GM10248 (cell line): ENCODE measurements at regions not wholly inside any gene's neighbourhood (a gene's known extent, or its start where the extent isn't known, plus 50 kb on each side); places are given as distances from the start of the nearest gene placed in this dataset.

Source experiments
- CTCF ChIA-PET: fragments of 300-600 bp; sonication (Branson Sonifier 250); formaldehyde crosslinking; extraction: SDS; loops from one replicate; lab custom pipeline; 2021; ENCODE audit warnings: antibody characterized with exemption; lab: Yijun Ruan, JAX
- POLR2A ChIA-PET: fragments of 350-650 bp; sonication (Branson Sonifier 250); formaldehyde crosslinking; extraction: SDS; loops from one replicate; lab custom pipeline; 2020; ENCODE audit warnings: antibody characterized with exemption; lab: Yijun Ruan, JAX
- DNase-seq: peaks from one replicate; pipeline ENCODE4 v3.0.0; 2012; ENCODE audit errors: extremely low spot score
- CTCF ChIP-seq: IDR thresholded peaks from 2 replicates; pipeline ENCODE4 v1.5.1; 2012; ENCODE audit warnings: mild to moderate bottlenecking, low read depth; ENCODE audit errors: extremely low read depth, missing control alignments, control extremely low read depth

- POLR2A ChIA-PET, result no interaction called here
- CTCF ChIA-PET, result no interaction called here
- no peak for DNase-seq
- TF ChIP-seq CTCF, result no peak
These were observed 175.4 kb downstream of the CTTN start for GRCh38 chr11:70573701-70574151.

GRCh38 chr11:70574725-70575347, 176.5 kb downstream of the CTTN start:
- DNase-seq, result no peak
- POLR2A ChIA-PET, result no interaction called here
- CTCF ChIA-PET, result no interaction called here
- no peak for TF ChIP-seq CTCF

GRCh38 chr11:70575396-70576060, 177.2 kb downstream of the CTTN start:
- ChIA-PET POLR2A (no interaction called here), CTCF (no interaction called here)
- no peak for DNase-seq
- TF ChIP-seq CTCF, result no peak

GRCh38 chr11:70577258-70577603, 178.9 kb downstream of the CTTN start:
- CTCF ChIA-PET, result interaction anchor here (1.5 kb wide), 1 partner anchor 9 kb away, joined by 4 read pairs; no protein-coding TSS in a partner anchor
- DNase-seq, result no peak

GRCh38 chr11:70577948-70578347, 179.6 kb downstream of the CTTN start:
- ChIA-PET CTCF (interaction anchor here (1.5 kb wide), 1 partner anchor 9 kb away, joined by 4 read pairs; no protein-coding TSS in a partner anchor), POLR2A (no interaction called here)
- TF ChIP-seq CTCF, result no peak
- no peak for DNase-seq

More at GRCh38 chr11:70577258-70577603, 178.9 kb downstream of the CTTN start:
- POLR2A ChIA-PET, result no interaction called here
- no peak for TF ChIP-seq CTCF

- POLR2A ChIA-PET, result no interaction called here
- no peak for TF ChIP-seq CTCF
- CTCF ChIA-PET, result interaction anchor here (1.5 kb wide), 1 partner anchor 10 kb away, joined by 4 read pairs; no protein-coding TSS in a partner anchor
- no peak for DNase-seq
These were observed 180.0 kb downstream of the CTTN start for GRCh38 chr11:70578371-70578770.
